ENCODE measurements at regions not wholly inside any gene's neighbourhood (a gene's known extent, or its start where the extent isn't known, plus 50 kb on each side); places are given as distances from the start of the nearest gene placed in this dataset.

GRCh38 chr6:167392631-167393316, 67.9 kb downstream of the TTLL2 start:
- Histone ChIP-seq H3K4me1 (ENCODE audit: control insufficient read depth in 1 of 2, insufficient read depth in 2 of 2, low read length in 2 of 2) (no peaks in the 10 kb centered on the region), H3K79me2 (ENCODE audit: insufficient read depth, low read length) (no peaks in the 10 kb centered on the region), H2AFZ (ENCODE audit: insufficient read depth, low read depth, low read length, poor library complexity, severe bottlenecking) (no peak overlapping the region), H3K4me3 (replicated peaks in 1 of 3; ENCODE audit: low read depth in 2 of 3, low read length in 3 of 3) (no peak overlapping the region), H3K9me3 (replicated peaks in 1 of 2; ENCODE audit: control insufficient read depth in 1 of 2, insufficient read depth in 1 of 2, low read length in 2 of 2) (no peaks in the 10 kb centered on the region), H3K27me3 (ENCODE audit: control insufficient read depth in 2 of 2, insufficient read depth in 2 of 2, low read length in 2 of 2) (no peaks in the 10 kb centered on the region), H3K4me2 (replicated peaks; ENCODE audit: extremely low read depth, low read length, poor library complexity, severe bottlenecking) (no peak overlapping the region), H3K9ac (ENCODE audit: insufficient read depth, low read length, poor library complexity, severe bottlenecking) (no peak overlapping the region), H3K36me3 (replicated peaks in 1 of 2; ENCODE audit: control insufficient read depth in 1 of 2, insufficient read depth in 2 of 2, low read length in 2 of 2) (no peaks in the 10 kb centered on the region), H3K27ac (ENCODE audit: low read depth in 1 of 2, low read length in 2 of 2) (no peak overlapping the region), H4K20me1 (ENCODE audit: insufficient read depth, low read length) (no peaks in the 10 kb centered on the region)
- H3K36me3 Mint-ChIP-seq, result no peaks in the 10 kb centered on the region
- H3K4me3 Mint-ChIP-seq, result no peak overlapping the region
- H3K27ac Mint-ChIP-seq, result no peak overlapping the region
- 92% methylated on average over 4 of the region's 13 CpGs for WGBS (ENCODE audit: insufficient coverage)
- H3K9me3 Mint-ChIP-seq, result peaks cover 0 to 5% (median 2%) of the 10 kb centered on the region in 7 donors
- no peak for TF ChIP-seq CTCF (IDR thresholded peaks at IDR 0.05)
- peaks cover 0 to 13% (median 2%) of the 10 kb centered on the region in 3 donors for H3K27me3 Mint-ChIP-seq (ENCODE audit: low read depth in 3 of 3)
- intact Hi-C loops (cut with micrococcal nuclease), result no loop called here
- H3K4me1 Mint-ChIP-seq, result no peaks in the 10 kb centered on the region
- no peak for DNase-seq

GRCh38 chr6:167393731-167394130, 68.8 kb downstream of the TTLL2 start:
- H3K4me1 ChIP-seq (ENCODE audit: control insufficient read depth in 1 of 2, insufficient read depth in 2 of 2, low read length in 2 of 2), result no peaks in the 10 kb centered on the region
- Mint-ChIP-seq H3K27me3 (ENCODE audit: low read depth in 3 of 3) (peaks cover 0 to 13% (median 2%) of the 10 kb centered on the region in 3 donors), H3K4me1 (no peaks in the 10 kb centered on the region), H3K36me3 (no peaks in the 10 kb centered on the region), H3K4me3 (no peak overlapping the region), H3K27ac (peak overlapping the region in 1 of 7 donors; percentile 54), H3K9me3 (peaks cover 0 to 2% (median 0%) of the 10 kb centered on the region in 7 donors)
- intact Hi-C loops (cut with micrococcal nuclease), result no loop called here
- no peak overlapping the region for H3K4me3 ChIP-seq (replicated peaks in 1 of 3; ENCODE audit: low read depth in 2 of 3, low read length in 3 of 3)
- no peak for DNase-seq
- H3K27me3 ChIP-seq (ENCODE audit: control insufficient read depth in 2 of 2, insufficient read depth in 2 of 2, low read length in 2 of 2), result no peaks in the 10 kb centered on the region
- no peak overlapping the region for H3K27ac ChIP-seq (ENCODE audit: low read depth in 1 of 2, low read length in 2 of 2)
- no peaks in the 10 kb centered on the region for H4K20me1 ChIP-seq (ENCODE audit: insufficient read depth, low read length)
- WGBS (ENCODE audit: insufficient coverage), result 96% methylated on average over 6 of the region's 7 CpGs
- H3K4me2 ChIP-seq (replicated peaks; ENCODE audit: extremely low read depth, low read length, poor library complexity, severe bottlenecking), result no peak overlapping the region
- H3K79me2 ChIP-seq (ENCODE audit: insufficient read depth, low read length), result no peaks in the 10 kb centered on the region
- no peak overlapping the region for H2AFZ ChIP-seq (ENCODE audit: insufficient read depth, low read depth, low read length, poor library complexity, severe bottlenecking)
- H3K9ac ChIP-seq (ENCODE audit: insufficient read depth, low read length, poor library complexity, severe bottlenecking), result no peak overlapping the region
- no peaks in the 10 kb centered on the region for H3K36me3 ChIP-seq (replicated peaks in 1 of 2; ENCODE audit: control insufficient read depth in 1 of 2, insufficient read depth in 2 of 2, low read length in 2 of 2)
- no peaks in the 10 kb centered on the region for H3K9me3 ChIP-seq (replicated peaks in 1 of 2; ENCODE audit: control insufficient read depth in 1 of 2, insufficient read depth in 1 of 2, low read length in 2 of 2)
- TF ChIP-seq CTCF (IDR thresholded peaks at IDR 0.05), result no peak

Data from CD14-positive monocyte (primary cell).